GM21723 (cell line): ENCODE measurements at regions not wholly inside any gene's neighbourhood (a gene's known extent, or its start where the extent isn't known, plus 50 kb on each side); places are given as distances from the start of the nearest gene placed in this dataset.
"Not testable (repeated sequence)": the region's sequence is repeated elsewhere in the genome, so short reads cannot be mapped to it uniquely, and the experiment has no call there.

Source experiments
- ATAC-seq: cut with Tn5 transposase; IDR thresholded peaks from one replicate; pipeline ENCODE4 v1.9.1; 2021; ENCODE audit warnings: mild to moderate bottlenecking, moderate library complexity; ENCODE audit not compliant: unreplicated experiment

DNA sequence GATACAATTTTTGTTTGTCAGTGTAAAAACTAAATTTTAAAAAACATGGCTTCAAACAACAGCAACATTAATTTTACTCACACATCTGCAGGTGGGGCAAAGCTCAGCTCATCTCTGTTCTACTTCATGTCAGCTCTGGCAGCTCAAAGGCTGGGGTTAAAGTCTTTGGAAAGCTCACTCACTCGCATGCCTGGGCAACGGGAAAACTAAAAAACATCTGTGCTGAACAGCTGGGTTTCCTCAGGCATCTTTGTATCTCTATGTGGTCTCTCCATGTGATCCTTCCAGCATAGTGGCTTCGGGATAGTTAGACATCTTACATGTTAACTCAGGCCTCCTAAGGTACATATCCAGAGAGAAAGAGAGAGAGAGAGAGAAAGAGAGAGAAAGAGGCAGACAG lies 499.6 kb downstream of the RFPL4B start:
- ATAC-seq = no peak

DNA sequence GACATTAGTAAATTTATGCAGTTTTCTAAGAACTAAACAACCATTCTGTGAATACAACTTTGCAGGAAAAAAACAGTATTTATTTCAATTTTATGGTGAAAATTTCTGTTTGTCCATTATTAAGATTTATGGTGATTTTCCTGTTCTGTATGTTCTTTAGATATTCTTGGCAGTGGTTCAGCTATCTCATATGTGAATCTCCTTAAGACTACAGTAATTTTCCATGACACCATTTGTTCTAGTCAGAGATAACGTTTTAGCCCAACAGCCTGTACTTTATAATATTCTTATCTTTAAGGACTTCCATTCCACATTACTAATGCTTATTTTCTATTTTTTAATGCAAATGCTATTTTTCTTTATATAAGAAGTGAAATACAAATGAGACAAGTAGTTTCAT lies 504.0 kb downstream of the RFPL4B start:
- ATAC-seq = no peak

DNA sequence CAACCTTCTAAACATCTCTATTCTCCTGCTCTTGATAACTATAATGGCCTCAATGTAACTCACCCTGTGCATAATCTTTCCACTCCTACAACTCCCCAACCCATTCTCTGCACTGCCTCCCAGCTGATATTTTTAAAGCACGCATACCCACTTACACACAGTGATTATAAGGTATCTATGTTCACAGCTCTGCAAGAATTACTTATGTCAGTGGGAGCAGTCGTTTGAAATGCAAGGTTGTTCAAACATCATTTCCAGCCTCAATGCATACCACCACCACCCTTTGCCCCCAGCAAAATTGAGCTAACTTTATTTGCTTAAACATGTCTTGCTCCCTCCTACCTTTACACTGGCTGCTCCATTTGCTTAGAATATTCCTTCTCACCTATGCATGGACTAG lies 506.0 kb downstream of the RFPL4B start:
- ATAC-seq = no peak

DNA sequence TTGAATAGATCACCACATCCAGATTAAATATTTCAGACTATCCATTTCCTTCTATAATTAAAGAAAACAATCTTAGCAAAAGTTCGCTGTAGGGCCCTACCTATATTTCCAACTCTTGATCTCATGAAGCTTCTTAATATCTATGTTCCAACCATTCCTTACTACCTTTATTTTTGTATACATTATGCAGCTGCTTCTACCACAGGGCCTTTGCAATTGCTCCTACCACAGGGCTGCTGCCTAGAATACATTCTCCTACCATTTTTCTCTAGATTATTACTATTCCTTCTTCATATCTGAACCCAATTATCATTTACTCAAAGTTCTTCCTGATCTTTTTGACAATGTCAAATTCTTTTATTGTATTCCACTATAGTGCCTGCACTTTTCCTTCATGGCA lies 516.6 kb downstream of the RFPL4B start:
- no peak for ATAC-seq

DNA sequence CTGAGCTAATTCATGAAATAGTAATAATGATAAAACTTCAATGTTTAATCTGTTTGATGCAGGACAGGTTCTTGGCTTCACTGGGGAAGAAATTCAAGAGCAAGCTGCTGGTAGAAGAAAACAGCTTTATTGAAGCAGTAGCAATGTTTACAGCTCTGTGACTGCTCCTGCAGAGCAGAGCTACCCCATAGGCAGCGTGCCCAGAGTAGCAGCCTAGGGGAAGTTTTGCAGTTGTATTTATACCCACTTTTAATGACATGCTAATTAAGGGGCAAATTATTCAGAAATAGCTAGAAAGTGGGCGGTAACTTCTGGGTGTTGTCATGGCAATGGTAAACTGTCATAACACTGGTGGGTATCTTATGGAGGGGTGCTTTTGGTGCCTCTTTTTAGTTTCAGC lies 518.0 kb downstream of the RFPL4B start:
- no peak for ATAC-seq

DNA sequence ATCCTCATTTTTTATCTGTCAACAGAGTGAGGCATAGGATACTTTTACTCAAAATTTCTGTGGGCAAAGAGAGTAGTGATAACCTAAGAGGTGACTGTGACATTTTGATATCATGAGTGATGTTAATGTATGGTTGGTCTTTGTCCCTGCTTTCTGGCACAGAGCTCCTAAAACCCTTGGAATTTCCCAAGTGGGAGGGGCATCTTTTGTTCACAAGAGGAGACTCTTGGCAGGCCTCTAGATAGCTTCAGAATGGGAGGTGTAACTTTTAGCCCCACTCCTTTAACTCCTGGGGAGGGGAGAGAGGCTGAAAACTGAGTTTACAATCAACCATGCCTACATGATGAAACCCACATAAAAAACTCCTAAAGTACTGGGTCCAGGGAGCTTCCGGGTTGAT lies 527.8 kb downstream of the RFPL4B start:
- no peak for ATAC-seq

DNA sequence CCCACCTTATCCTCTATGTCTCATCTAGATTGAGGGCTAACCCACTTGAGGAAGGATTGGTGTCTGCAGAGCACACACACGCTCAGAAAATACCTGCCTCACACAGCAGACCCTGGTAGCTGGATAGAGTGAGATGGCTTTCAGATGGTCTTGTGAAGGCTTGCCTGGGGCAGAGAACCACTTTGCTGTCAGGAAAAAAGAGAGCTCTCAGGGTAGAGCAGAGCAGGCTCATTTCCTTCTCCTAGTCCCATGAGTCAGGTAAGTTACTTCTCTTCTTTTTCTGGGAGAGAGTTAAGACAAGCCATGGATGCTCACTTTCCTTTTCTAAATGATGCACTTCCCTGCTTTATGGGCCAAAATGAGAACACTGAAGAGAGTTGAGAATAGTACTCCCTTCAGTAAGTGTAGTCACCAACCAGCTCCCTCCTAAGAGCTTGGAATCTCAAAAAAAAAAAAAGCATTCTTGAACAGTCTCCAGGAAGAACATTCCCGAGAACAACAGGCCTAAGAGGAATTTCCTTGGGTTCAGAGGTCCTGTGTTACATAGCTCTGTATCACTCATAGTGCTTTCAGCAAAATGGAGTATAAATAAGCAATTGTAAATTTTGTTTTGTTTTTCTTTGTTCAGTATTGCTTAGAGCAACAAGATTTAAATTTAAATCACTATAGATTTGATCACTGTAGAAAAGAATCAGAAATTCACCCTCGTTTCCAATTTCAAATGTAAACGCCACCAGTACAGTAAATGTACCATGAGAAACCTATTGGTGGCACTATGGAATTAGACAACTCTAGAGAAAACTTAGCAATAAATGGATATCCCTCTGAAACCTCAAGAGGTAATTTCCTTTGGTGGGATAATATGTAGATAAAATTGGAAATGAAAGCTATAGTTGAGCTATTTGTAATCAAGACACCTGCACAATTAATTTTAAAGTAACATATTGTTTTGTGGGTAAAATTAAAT lies 530.3 kb downstream of the RFPL4B start:
- ATAC-seq = no peak

DNA sequence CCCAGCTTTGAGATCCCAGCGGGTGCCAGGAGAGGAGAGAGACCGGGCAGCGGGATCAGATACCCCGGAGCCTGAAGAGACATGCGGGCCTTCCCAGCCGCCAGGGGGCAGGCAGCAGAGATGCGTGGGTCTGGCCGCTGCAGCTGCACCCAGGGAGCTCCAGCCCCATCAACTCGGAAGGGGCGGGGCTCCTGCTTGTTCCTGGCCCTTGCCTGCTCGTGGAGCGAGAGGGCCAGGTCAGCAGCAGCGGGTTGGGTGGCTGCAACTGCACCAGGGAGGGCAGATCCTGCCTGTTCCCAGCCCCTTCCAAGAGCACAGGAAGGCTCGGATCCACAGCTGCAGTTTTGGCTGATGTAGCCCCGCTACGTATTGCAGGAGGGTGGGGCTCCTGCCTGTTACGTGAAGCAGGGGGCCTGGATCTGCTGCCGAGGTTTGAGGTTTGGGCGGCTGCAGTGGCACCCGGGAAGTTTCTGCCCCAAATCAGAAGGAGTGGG lies 532.8 kb downstream of the RFPL4B start:
- ATAC-seq = no peak

DNA sequence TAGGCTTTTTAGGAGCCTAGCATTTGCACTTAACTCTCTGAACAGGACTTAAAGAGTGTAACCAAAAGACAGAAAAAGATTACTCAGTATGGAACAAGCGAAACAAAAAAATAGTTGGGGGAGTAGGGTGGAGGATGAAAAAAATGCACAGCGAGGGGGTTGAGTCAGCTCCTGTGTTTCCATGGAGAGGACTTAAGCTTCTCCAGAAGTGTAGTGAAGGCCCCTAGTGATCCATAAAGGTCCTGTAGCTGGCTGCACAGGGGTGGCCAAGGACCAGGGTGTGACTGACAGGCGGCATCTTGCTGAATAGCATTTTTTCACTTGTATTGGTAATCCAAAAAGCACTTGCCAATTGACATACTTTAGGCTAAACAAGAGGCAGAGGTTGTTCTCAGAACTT lies 533.9 kb downstream of the RFPL4B start:
- no peak for ATAC-seq

DNA sequence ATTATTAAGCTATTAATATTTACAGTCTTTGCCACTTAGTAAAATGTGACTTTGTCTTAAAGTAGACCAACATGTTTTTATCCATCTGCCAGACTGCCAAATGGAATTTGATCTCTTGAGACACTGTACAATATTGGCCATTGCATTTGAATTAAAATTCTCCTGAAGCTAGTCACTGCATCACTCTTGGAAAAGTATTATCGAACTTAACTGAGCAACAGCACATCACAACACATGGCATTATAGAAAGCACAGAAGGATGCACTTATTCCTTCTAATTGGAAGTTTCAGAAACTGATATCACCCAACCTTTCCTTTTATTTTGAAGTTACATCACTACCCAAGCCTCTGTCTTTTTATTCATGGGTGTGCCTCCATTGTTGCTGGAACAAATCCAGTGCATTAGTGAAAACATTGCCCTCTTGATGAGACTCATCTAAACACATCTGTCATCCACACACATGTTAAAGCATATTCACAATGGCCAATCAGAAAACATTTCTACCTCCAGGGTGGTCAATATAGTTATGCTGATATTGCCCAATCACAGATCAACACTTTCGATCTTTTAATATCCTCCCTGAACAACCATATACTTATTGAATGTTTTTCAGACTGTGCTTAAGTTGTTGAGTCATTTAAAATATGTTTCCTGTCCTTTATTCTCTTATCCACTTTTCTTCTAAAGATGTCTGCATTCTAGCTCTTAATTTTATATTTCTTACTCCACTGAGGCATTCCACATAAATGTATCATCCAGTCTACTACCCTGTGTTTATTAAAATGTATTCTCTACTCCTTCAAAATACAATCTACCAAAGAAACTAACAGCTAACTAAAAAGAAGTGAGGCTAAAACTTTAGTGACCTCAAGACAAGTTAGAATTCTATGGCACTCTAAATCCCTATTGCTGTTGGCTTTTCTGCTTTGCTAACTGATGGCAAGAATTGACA lies 535.0 kb downstream of the RFPL4B start:
- ATAC-seq = no peak

DNA sequence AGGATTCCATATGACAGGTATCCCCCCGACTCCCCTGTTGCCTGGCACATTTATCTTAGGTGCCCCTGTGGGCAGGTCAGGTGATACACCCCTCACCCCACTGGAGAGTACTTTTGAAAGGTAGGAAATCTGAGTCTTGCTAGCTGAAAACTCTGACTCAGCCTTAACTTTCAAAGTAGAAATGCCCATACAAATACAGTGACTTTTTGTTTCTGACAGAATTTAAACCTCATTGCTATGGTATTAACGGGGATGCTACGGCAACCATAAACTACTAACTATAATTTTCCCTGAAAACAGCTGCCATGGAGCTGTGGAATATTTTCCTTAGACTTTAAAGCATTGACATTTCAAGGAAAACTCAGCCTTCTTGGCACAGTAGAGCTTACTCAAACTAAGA lies 536.0 kb downstream of the RFPL4B start:
- no peak for ATAC-seq

DNA sequence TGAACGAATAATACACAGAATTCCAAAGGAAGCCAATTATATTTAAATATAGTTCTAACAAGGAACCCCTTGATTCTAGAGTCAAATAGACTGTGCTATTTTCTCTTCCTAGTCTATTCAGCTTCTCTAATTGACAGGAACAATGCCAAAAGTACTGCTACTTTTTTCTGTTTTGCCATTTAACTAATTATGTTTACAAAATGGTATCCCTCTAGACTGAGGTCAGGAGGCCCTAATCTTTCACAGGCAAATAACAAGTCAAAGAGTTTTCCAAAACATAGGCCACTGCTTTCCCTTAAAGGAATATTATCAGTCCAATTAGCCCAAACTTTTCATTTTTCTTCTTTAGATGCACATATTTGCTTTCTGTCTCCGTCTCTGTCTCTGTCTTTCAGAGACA lies 539.3 kb downstream of the RFPL4B start:
- ATAC-seq = no peak

DNA sequence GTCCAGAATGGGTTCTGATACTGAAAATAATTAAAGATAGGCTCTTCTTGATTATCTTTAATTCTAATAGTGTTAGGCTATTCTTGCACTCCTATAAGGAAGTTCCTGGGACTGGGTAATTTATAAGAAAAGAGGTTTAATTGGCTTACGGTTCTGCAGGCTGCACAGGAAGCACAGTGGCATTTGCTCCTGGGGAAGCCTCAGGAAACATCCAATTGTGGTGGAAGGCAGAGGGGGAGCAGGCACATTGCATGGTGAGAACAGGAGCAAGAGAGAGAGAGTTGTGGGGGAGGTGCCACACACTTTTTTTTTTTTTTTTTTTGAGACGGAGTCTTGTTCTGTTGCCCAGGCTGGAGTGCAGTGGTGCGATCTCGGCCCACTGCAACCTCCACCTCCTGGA lies 540.3 kb downstream of the RFPL4B start:
- ATAC-seq = not testable (repeated sequence)

DNA sequence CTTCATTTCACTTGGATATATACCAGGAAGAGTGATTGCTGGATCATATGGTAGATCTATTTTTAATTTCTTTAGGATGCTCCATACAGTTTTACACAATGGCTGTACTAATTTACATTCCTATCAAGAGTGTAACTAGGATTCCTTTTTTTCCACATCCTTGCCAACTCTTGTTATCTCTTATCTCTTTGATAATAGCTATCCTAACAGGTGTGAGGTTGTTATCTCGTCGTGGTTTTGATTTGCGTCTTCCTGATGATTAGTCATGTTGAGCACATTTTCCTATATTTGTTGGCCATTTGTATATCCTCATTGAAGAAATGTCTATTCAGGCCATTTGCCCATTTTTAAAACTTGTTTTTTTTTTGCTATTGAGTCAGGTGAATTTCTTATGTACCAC lies 552.4 kb downstream of the RFPL4B start:
- ATAC-seq = no peak

DNA sequence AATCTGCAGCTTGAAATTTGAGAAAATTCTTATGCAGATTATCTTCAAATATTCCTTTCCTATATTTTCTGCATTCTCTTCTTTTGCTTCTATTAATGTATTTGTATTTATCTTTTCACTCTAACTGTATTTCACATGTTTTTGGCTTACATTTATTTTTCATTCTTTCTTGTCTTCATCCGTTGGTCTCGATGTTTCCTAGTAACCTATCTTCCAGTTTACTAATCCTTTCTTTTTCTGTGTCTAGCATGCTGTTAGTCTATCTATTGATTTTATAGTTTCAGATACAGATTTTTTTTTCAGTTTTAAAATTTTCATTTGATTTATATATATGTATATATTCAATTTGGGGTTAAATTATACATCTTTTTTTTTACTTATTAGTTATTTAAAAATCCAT lies 556.2 kb downstream of the RFPL4B start:
- no peak for ATAC-seq

DNA sequence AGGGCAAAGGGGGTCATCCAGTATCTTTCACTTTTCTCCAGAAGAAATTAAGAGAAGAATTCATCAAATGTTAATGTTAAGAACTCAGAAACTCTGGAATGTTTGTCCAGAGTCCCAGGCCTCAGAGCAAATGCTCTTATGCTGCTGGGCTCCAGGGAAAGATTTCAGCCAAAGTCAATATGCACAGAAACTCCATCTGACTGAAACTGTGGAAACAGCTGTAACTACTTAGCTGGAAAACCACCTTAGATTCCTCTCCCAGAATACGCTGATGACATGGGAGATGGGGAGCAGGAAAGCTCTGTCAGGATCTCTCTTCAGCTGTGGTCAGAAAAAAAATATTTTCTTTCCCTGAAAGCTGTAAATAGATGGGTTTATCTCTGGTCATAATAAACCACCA lies 559.6 kb downstream of the RFPL4B start:
- ATAC-seq = no peak

DNA sequence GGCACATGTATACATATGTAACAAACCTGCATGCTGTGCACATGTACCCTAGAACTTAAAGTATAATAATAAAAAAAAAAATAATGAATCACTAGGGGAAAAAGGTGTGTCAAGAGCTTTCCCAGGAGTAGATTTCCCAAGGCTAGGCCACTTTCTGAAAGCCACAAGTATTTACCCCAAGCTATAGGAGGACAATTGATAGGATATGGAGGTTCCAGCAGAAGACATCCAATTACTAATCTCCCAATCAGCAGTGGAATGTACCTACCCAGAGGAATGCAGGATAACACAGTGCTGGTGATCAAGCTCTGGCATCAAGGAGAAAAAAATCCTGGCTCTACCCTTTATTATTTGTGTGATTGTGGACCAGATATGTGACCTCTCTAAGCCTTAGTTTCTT lies 562.7 kb downstream of the RFPL4B start:
- no peak for ATAC-seq

DNA sequence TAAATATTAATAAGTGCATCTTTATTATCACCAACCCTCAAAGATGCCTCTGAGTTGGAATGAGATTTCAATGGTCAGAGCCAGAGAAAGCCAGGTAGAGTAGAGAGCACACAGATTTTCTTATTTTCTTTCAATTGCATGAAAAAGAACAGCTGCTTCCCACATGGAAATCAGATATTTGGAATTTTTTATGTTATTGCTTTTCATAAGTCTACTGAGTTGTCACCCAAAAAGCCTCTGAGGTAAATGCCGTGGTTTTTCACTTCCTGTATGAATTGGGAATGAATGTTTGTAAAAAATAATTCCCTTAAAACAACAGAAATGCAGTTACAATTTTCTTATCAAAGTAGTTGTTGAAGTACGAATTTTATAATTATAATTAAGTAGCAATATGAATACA lies 563.1 kb downstream of the RFPL4B start:
- ATAC-seq = no peak

DNA sequence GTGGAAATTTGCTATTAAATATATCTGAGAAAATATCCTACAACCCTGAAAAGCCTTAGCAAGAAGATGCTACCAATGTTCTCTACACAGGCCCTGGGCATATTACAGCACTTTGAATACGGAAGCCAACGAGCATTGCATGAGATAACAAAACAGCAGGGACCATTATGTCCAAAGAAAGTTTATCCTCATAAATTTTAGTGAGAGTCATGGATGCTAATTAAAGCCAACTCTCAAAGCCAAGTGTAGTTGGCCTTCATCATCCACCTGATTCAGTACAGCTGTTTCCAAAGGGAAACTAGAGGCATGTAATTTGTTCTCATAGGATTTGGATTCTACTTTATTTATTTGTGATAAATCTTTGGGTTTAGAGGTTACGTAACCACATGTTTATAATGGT lies 564.8 kb downstream of the RFPL4B start:
- no peak for ATAC-seq

DNA sequence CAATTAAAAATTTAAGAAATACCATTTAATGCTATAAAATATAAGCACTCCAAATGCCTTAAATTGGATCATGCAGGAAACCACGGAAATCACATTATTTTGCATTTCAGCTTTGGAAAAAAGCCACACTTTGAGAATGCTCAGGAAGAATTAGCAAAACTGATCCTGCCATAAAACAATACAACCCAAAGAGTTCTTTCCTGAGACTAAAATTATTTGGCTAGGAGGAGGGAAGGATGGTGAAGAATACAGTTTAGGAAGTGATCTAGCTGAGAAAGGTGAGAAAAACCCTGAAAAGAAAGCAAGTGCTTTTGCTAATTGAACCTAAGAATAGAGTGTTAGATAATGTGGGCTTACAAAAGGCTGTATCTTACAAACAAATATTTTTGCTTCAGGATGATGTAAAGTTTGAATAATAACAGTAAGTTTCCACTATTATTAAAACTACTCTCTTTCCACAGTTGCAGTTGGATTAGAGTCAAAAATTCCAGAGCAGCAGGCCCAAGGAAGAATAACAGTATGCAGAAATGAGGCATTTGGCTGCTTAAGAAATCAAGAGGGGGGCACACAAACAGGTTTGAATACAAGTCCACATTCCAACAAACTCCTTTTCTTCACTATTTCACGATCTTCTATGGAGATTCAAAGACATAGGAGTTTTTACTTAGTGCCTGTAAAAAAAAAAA lies 565.4 kb downstream of the RFPL4B start:
- no peak for ATAC-seq

DNA sequence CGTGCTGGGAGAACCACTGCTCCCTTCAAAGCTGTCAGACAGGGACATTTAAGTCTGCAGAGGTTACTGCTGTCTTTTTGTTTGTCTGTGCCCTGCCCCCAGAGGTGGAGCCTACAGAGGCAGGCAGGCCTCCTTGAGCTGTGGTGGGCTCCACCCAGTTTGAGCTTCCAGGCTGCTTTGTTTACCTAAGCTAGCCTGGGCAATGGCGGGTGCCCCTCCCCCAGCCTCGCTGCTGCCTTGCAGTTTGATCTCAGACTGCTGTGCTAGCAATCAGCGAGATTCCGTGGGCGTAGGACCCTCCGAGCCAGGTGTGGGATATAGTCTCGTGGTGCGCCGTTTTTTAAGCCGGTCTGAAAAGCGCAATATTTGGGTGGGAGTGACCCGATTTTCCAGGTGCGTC lies 572.6 kb downstream of the RFPL4B start:
- not testable (repeated sequence) for ATAC-seq
